HG02943 (cell line): ENCODE measurements at regions not wholly inside any gene's neighbourhood (a gene's known extent, or its start where the extent isn't known, plus 50 kb on each side); places are given as distances from the start of the nearest gene placed in this dataset.

Source experiments
- ATAC-seq: cut with Tn5 transposase; IDR thresholded peaks from one replicate; pipeline ENCODE4 v1.9.1; 2021; ENCODE audit warnings: mild to moderate bottlenecking, low read depth, moderate library complexity; ENCODE audit not compliant: unreplicated experiment

GRCh38 chr1:239025223-239025622 lies 361.1 kb upstream of the CHRM3 start:
- no peak for ATAC-seq

- ATAC-seq: no peak
Observed at GRCh38 chr1:239023732-239024360, 362.5 kb upstream of the CHRM3 start.

- ATAC-seq: no peak
Observed at GRCh38 chr1:239016337-239016736, 370.0 kb upstream of the CHRM3 start.

GRCh38 chr1:239011382-239011781 lies 375.0 kb upstream of the CHRM3 start:
- ATAC-seq: no peak

- ATAC-seq: no peak
Observed at GRCh38 chr1:239008568-239008967, 377.8 kb upstream of the CHRM3 start.

GRCh38 chr1:239006276-239006675 lies 380.1 kb upstream of the CHRM3 start:
- ATAC-seq: no peak

- ATAC-seq: no peak
Observed at GRCh38 chr1:238999944-239000343, 386.4 kb upstream of the CHRM3 start.

GRCh38 chr1:238998577-238998976 lies 387.8 kb upstream of the CHRM3 start:
- ATAC-seq: no peak

- no peak for ATAC-seq
Observed at GRCh38 chr1:238991765-238992495, 394.4 kb upstream of the CHRM3 start.

- ATAC-seq: no peak
Observed at GRCh38 chr1:238985312-238985711, 401.1 kb upstream of the CHRM3 start.

- ATAC-seq: no peak
Observed at GRCh38 chr1:238982736-238983135, 403.6 kb upstream of the CHRM3 start.

- ATAC-seq: no peak
Observed at GRCh38 chr1:238981317-238981933, 404.9 kb upstream of the CHRM3 start.

GRCh38 chr1:238980053-238980452 lies 406.3 kb upstream of the CHRM3 start:
- ATAC-seq: no peak

- no peak for ATAC-seq
Observed at GRCh38 chr1:238964631-238965030, 421.7 kb upstream of the CHRM3 start.

GRCh38 chr1:238962941-238963340 lies 423.4 kb upstream of the CHRM3 start:
- ATAC-seq: no peak

GRCh38 chr1:238961790-238962189 lies 424.6 kb upstream of the CHRM3 start:
- no peak for ATAC-seq

GRCh38 chr1:238960071-238960470 lies 426.3 kb upstream of the CHRM3 start:
- no peak for ATAC-seq

- no peak for ATAC-seq
Observed at GRCh38 chr1:238955934-238956333, 430.4 kb upstream of the CHRM3 start.

- no peak for ATAC-seq
Observed at GRCh38 chr1:238954865-238955264, 431.5 kb upstream of the CHRM3 start.

GRCh38 chr1:238953448-238954010 lies 432.8 kb upstream of the CHRM3 start:
- ATAC-seq: no peak

GRCh38 chr1:238951809-238952208 lies 434.6 kb upstream of the CHRM3 start:
- no peak for ATAC-seq
